Suprapubic skin (tissue), 4 donors: ENCODE measurements at regions not wholly inside any gene's neighbourhood (a gene's known extent, or its start where the extent isn't known, plus 50 kb on each side); places are given as distances from the start of the nearest gene placed in this dataset.

Experiments
- DNase-seq, 2 donors: peaks; one replicate each; pipeline ENCODE4 v3.0.0-alpha.2; 2019; ENCODE audit warnings: low spot score in 2 of 2
- H3K27ac ChIP-seq: fragments of 200-600 bp; sonication (generic); one replicate; pipeline ENCODE4 v1.5.1; 2019
- H3K27me3 ChIP-seq: fragments of 200-600 bp; sonication (generic); one replicate; pipeline ENCODE4 v1.5.1; 2019
- H3K36me3 ChIP-seq: fragments of 200-600 bp; sonication (generic); one replicate; pipeline ENCODE4 v1.5.1; 2019
- H3K4me1 ChIP-seq: fragments of 200-600 bp; sonication (generic); one replicate; pipeline ENCODE4 v1.5.1; 2019
- H3K4me3 ChIP-seq: fragments of 200-600 bp; sonication (generic); one replicate; pipeline ENCODE4 v1.5.1; 2019; ENCODE audit warnings: mild to moderate bottlenecking
- H3K9me3 ChIP-seq: fragments of 200-600 bp; sonication (generic); one replicate; pipeline ENCODE4 v1.5.1; 2019
- EP300 ChIP-seq: sonication (generic); formaldehyde crosslinking; IDR thresholded peaks from one replicate; pipeline ENCODE4 v1.6.1; 2017; ENCODE audit warnings: antibody characterized with exemption
- POLR2A ChIP-seq, 2 donors: fragments of 450-650 bp; IDR thresholded peaks; one replicate each; pipeline ENCODE4 v1.6.1; 2017; ENCODE audit warnings: antibody characterized with exemption in 2 of 2, mild to moderate bottlenecking in 2 of 2, moderate library complexity in 2 of 2
- POLR2AphosphoS5 ChIP-seq, 3 donors: sonication (generic); formaldehyde crosslinking; IDR thresholded peaks; one replicate each; pipeline ENCODE4 v1.6.1; 2017; ENCODE audit warnings: antibody characterized with exemption in 3 of 3
- WGBS: methylation state at CpG from one replicate; pipeline ENCODE4 v1.1.5; 2018; 5-methylcytosine and 5-hydroxymethylcytosine counted together
- TF ChIP-seq, protein P1 (sequence below), 2 donors: fragments of 200-600 bp in 1 of 2; fragments of 450-650 bp in 1 of 2; sonication (generic) in 1 of 2; IDR thresholded peaks; one replicate each; pipeline ENCODE4 v1.5.1; 2016 to 2019; ENCODE audit warnings: antibody characterized with exemption in 2 of 2, mild to moderate bottlenecking in 1 of 2, moderate library complexity in 1 of 2

DNA sequence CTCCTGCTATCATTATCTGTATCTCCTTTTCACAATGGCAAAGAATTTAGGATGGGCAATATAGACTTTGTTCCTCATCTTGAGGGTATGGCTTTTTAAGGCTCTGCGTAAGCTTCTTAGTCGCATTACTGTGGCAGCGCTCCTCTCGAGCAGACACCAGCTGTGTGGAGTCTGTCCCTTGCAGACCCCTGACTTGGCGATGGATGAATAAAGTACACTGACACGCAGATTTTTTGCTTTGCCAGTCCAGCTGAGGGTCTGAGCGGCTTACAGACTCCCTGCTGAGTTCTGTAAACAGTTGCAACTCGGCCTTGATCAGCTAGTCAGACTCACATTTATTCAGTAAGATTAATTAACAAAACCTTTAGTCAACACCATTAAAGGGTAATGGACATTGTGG is 390.0 kb upstream of the CNTN5 start:
- Histone ChIP-seq H3K27me3 (no peaks in the 10 kb centered on the region), H3K36me3 (no peaks in the 10 kb centered on the region), H3K27ac (no peak overlapping the region), H3K9me3 (no peaks in the 10 kb centered on the region), H3K4me1 (no peaks in the 10 kb centered on the region), H3K4me3 (no peak overlapping the region)
- TF ChIP-seq, protein P1, sequence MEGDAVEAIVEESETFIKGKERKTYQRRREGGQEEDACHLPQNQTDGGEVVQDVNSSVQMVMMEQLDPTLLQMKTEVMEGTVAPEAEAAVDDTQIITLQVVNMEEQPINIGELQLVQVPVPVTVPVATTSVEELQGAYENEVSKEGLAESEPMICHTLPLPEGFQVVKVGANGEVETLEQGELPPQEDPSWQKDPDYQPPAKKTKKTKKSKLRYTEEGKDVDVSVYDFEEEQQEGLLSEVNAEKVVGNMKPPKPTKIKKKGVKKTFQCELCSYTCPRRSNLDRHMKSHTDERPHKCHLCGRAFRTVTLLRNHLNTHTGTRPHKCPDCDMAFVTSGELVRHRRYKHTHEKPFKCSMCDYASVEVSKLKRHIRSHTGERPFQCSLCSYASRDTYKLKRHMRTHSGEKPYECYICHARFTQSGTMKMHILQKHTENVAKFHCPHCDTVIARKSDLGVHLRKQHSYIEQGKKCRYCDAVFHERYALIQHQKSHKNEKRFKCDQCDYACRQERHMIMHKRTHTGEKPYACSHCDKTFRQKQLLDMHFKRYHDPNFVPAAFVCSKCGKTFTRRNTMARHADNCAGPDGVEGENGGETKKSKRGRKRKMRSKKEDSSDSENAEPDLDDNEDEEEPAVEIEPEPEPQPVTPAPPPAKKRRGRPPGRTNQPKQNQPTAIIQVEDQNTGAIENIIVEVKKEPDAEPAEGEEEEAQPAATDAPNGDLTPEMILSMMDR (IDR thresholded peaks at IDR 0.05) = no peak
- TF ChIP-seq EP300 (no peak), POLR2A (IDR thresholded peaks at IDR 0.05) (no peak), POLR2AphosphoS5 (IDR thresholded peaks at IDR 0.05) (no peak)
- DNase-seq = no peak
- 73% methylated on average over 8 of the region's 8 CpGs for WGBS

DNA sequence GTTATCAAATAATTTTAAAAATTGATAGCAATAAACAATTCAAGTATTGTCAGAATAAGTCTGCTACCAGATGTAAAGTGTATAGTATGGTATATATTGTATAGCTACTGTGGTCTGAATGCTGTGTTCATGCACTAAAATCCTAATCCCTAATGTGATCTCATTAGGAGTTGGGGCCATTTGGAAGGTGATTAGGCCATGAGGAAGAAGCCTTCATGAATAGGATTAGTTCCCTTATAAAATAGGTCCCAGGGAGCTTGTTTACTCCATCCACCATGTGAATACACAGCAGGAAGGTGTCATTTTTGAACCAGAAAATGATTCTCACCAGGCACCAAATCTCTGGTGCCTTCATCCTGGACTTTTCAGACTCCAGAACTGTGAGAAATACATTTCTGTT is 363.0 kb upstream of the CNTN5 start:
- no peak for DNase-seq
- Histone ChIP-seq H3K27ac (no peak overlapping the region), H3K27me3 (no peaks in the 10 kb centered on the region), H3K36me3 (no peaks in the 10 kb centered on the region), H3K4me3 (no peak overlapping the region), H3K9me3 (no peaks in the 10 kb centered on the region), H3K4me1 (no peaks in the 10 kb centered on the region)
- no peak for TF ChIP-seq POLR2AphosphoS5 (IDR thresholded peaks at IDR 0.05)
- no peak for TF ChIP-seq EP300
- TF ChIP-seq, protein P1 (IDR thresholded peaks at IDR 0.05) = no peak
- TF ChIP-seq POLR2A (IDR thresholded peaks at IDR 0.05) = no peak

DNA sequence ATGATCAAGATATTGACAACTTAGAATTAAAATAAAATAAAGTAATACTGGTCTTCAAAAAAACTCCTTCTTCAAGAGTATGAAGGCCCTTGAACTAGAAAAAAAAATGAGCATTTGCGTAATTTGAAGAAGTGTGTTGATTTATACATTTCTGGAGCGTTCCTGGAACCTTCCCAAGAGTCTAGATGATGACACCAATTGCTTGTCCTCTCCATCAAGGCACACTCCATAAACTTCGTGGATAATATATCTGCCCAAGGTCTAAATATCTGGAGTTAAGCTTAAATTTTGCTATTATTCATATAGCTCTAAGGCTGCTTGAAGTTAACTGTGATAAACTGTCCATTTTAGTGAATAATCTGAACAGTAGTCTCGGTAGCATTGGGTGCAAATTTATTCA is 361.3 kb upstream of the CNTN5 start:
- Histone ChIP-seq H3K4me1 (no peaks in the 10 kb centered on the region), H3K36me3 (no peaks in the 10 kb centered on the region), H3K27me3 (no peaks in the 10 kb centered on the region), H3K4me3 (no peak overlapping the region), H3K27ac (no peak overlapping the region), H3K9me3 (no peaks in the 10 kb centered on the region)
- WGBS = 64% methylated on average over 4 of the region's 4 CpGs
- TF ChIP-seq, protein P1 (IDR thresholded peaks at IDR 0.05) = no peak
- TF ChIP-seq POLR2A (IDR thresholded peaks at IDR 0.05) (no peak), EP300 (no peak), POLR2AphosphoS5 (IDR thresholded peaks at IDR 0.05) (no peak)
- no peak for DNase-seq

DNA sequence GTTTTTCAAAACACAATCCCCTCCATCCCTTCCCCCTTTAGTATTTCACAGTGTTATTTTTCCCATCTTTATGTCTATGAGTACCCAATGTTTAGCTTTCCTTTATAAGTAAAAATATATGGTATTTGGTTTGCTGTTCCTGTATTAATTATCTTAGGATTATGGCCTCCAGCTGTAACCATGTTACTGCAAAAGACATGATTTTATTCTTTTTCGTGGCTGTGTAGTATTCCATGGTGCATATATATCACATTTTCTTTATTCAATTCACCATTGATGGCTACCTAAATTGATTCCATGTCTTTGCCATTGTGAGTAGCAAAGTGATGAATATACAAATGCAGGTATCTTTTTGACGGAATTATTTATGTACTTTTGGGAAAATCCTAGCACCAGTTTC is 346.4 kb upstream of the CNTN5 start:
- H3K4me3 ChIP-seq = no peak overlapping the region
- H3K27ac ChIP-seq = no peak overlapping the region
- DNase-seq = no peak
- H3K27me3 ChIP-seq = no peaks in the 10 kb centered on the region
- TF ChIP-seq POLR2AphosphoS5 (IDR thresholded peaks at IDR 0.05) (no peak), EP300 (no peak), POLR2A (IDR thresholded peaks at IDR 0.05) (no peak)
- TF ChIP-seq, protein P1 (IDR thresholded peaks at IDR 0.05) = no peak
- 89% methylated on average over 2 of the region's 2 CpGs for WGBS
- no peaks in the 10 kb centered on the region for H3K4me1 ChIP-seq
- H3K36me3 ChIP-seq = no peaks in the 10 kb centered on the region
- H3K9me3 ChIP-seq = no peaks in the 10 kb centered on the region

DNA sequence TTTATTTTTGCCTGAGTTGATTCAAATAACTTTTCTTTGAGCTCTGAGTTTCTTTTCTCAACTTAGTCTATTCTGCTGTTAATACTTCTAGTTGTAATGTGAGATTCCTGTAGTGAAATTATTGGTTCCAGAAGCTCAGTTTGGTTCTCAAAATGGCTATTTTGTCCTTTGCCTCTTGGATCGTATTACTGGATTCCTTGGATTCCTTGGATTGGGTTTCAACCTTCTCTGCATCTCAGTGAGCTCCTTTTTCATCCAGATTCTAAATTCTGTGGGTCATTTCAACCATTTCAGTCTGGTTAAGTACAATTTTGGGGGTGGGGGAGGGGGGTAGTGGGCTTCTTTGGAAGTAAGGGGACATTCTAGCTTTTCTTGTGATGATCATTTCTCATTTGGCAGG is 341.1 kb upstream of the CNTN5 start:
- H3K36me3 ChIP-seq = no peaks in the 10 kb centered on the region
- 68% methylated on average over 1 of the region's 1 CpG for WGBS
- H3K27me3 ChIP-seq = no peaks in the 10 kb centered on the region
- H3K9me3 ChIP-seq = peaks cover 4% of the 10 kb centered on the region
- no peak overlapping the region for H3K4me3 ChIP-seq
- TF ChIP-seq, protein P1 (IDR thresholded peaks at IDR 0.05) = no peak
- TF ChIP-seq POLR2AphosphoS5 (IDR thresholded peaks at IDR 0.05) (no peak), POLR2A (IDR thresholded peaks at IDR 0.05) (no peak), EP300 (no peak)
- no peak overlapping the region for H3K27ac ChIP-seq
- DNase-seq = no peak
- no peaks in the 10 kb centered on the region for H3K4me1 ChIP-seq
